ENCODE measurements at regions not wholly inside any gene's neighbourhood (a gene's known extent, or its start where the extent isn't known, plus 50 kb on each side); places are given as distances from the start of the nearest gene placed in this dataset.

GRCh38 chr12:58602736-58603135 is 317.6 kb downstream of the LRIG3 start:
- no peak overlapping the region for H3K4me3 ChIP-seq (ENCODE audit: low read depth, low read length)
- H3K36me3 Mint-ChIP-seq (ENCODE audit: insufficient read depth, unreplicated experiment) = no peaks in the 10 kb centered on the region
- H3K4me3 Mint-ChIP-seq (ENCODE audit: unreplicated experiment) = no peak overlapping the region
- H3K9me3 ChIP-seq = no peaks in the 10 kb centered on the region
- H3K4me1 Mint-ChIP-seq (ENCODE audit: low read depth, unreplicated experiment) = no peaks in the 10 kb centered on the region
- ChIA-PET POLR2A (no interaction called here), CTCF (no interaction called here)
- no peaks in the 10 kb centered on the region for H3K27me3 Mint-ChIP-seq (ENCODE audit: insufficient read depth, unreplicated experiment)
- no peaks in the 10 kb centered on the region for H3K27me3 ChIP-seq (replicated peaks; ENCODE audit: control insufficient read depth, insufficient read depth, low read length)
- H3K36me3 ChIP-seq (ENCODE audit: control insufficient read depth, insufficient read depth, low read length) = no peaks in the 10 kb centered on the region
- TF ChIP-seq, protein P1, sequence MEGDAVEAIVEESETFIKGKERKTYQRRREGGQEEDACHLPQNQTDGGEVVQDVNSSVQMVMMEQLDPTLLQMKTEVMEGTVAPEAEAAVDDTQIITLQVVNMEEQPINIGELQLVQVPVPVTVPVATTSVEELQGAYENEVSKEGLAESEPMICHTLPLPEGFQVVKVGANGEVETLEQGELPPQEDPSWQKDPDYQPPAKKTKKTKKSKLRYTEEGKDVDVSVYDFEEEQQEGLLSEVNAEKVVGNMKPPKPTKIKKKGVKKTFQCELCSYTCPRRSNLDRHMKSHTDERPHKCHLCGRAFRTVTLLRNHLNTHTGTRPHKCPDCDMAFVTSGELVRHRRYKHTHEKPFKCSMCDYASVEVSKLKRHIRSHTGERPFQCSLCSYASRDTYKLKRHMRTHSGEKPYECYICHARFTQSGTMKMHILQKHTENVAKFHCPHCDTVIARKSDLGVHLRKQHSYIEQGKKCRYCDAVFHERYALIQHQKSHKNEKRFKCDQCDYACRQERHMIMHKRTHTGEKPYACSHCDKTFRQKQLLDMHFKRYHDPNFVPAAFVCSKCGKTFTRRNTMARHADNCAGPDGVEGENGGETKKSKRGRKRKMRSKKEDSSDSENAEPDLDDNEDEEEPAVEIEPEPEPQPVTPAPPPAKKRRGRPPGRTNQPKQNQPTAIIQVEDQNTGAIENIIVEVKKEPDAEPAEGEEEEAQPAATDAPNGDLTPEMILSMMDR (IDR thresholded peaks at IDR 0.05; ENCODE audit: insufficient read depth in 1 of 2, low read depth in 1 of 2, low read length in 1 of 2, severe bottlenecking in 1 of 2, unreplicated experiment in 1 of 2) = no peak
- no peaks in the 10 kb centered on the region for H3K4me1 ChIP-seq
- intact Hi-C loops (cut with micrococcal nuclease; ENCODE audit: unreplicated experiment) = no loop called here
- H3K9me3 Mint-ChIP-seq (ENCODE audit: unreplicated experiment) = no peaks in the 10 kb centered on the region
- H3K27ac Mint-ChIP-seq (ENCODE audit: unreplicated experiment) = no peak overlapping the region
- DNase-seq = no peak
- BruUV-seq (replicated peaks) = no TSS peak

DNA sequence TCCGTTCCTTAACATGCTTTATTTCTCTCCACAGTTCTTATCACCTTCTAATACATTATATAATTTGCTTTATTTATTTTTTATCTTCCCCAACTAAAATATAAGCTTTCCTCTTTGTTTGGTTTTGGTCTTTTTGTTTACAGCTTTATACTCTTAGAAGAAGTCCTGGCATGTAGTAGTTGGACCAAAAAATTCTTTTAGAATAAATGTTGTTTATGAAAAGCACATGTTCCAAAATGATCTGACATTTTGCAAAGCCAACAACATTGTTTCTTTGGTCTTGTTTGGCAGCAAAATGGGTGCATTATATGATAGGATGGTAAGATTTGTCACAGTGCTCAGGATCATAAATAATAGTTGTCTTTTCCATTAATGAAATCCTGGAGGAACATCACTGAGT is 312.5 kb downstream of the LRIG3 start:
- no peaks in the 10 kb centered on the region for H3K27me3 ChIP-seq (replicated peaks; ENCODE audit: control insufficient read depth, insufficient read depth, low read length)
- no peaks in the 10 kb centered on the region for H3K4me1 Mint-ChIP-seq (ENCODE audit: low read depth, unreplicated experiment)
- intact Hi-C loops (cut with micrococcal nuclease; ENCODE audit: unreplicated experiment) = no loop called here
- ChIA-PET CTCF (no interaction called here), POLR2A (no interaction called here)
- no peak overlapping the region for H3K27ac Mint-ChIP-seq (ENCODE audit: unreplicated experiment)
- no peaks in the 10 kb centered on the region for H3K9me3 ChIP-seq
- H3K36me3 ChIP-seq (ENCODE audit: control insufficient read depth, insufficient read depth, low read length) = no peaks in the 10 kb centered on the region
- no TSS peak for BruUV-seq (replicated peaks)
- DNase-seq = no peak
- no peaks in the 10 kb centered on the region for H3K9me3 Mint-ChIP-seq (ENCODE audit: unreplicated experiment)
- H3K4me3 ChIP-seq (ENCODE audit: low read depth, low read length) = no peak overlapping the region
- H3K4me3 Mint-ChIP-seq (ENCODE audit: unreplicated experiment) = no peak overlapping the region
- no peaks in the 10 kb centered on the region for H3K36me3 Mint-ChIP-seq (ENCODE audit: insufficient read depth, unreplicated experiment)
- TF ChIP-seq, protein P1 (IDR thresholded peaks at IDR 0.05; ENCODE audit: insufficient read depth in 1 of 2, low read depth in 1 of 2, low read length in 1 of 2, severe bottlenecking in 1 of 2, unreplicated experiment in 1 of 2) = no peak
- no peaks in the 10 kb centered on the region for H3K27me3 Mint-ChIP-seq (ENCODE audit: insufficient read depth, unreplicated experiment)
- H3K4me1 ChIP-seq = peaks cover 3% of the 10 kb centered on the region; the same call in 1 of the 2 replicates

GRCh38 chr12:58608711-58609110 is 311.6 kb downstream of the LRIG3 start:
- intact Hi-C loops (cut with micrococcal nuclease; ENCODE audit: unreplicated experiment) = no loop called here
- H3K9me3 Mint-ChIP-seq (ENCODE audit: unreplicated experiment) = no peaks in the 10 kb centered on the region
- H3K27me3 Mint-ChIP-seq (ENCODE audit: insufficient read depth, unreplicated experiment) = no peaks in the 10 kb centered on the region
- TF ChIP-seq, protein P1 (IDR thresholded peaks at IDR 0.05; ENCODE audit: insufficient read depth in 1 of 2, low read depth in 1 of 2, low read length in 1 of 2, severe bottlenecking in 1 of 2, unreplicated experiment in 1 of 2) = no peak
- H3K4me1 ChIP-seq = peaks cover 3% of the 10 kb centered on the region; the same call in 1 of the 2 replicates
- no TSS peak for BruUV-seq (replicated peaks)
- H3K36me3 ChIP-seq (ENCODE audit: control insufficient read depth, insufficient read depth, low read length) = no peaks in the 10 kb centered on the region
- H3K36me3 Mint-ChIP-seq (ENCODE audit: insufficient read depth, unreplicated experiment) = no peaks in the 10 kb centered on the region
- H3K27me3 ChIP-seq (replicated peaks; ENCODE audit: control insufficient read depth, insufficient read depth, low read length) = no peaks in the 10 kb centered on the region
- H3K4me3 ChIP-seq (ENCODE audit: low read depth, low read length) = no peak overlapping the region
- no peaks in the 10 kb centered on the region for H3K9me3 ChIP-seq
- no peaks in the 10 kb centered on the region for H3K4me1 Mint-ChIP-seq (ENCODE audit: low read depth, unreplicated experiment)
- H3K4me3 Mint-ChIP-seq (ENCODE audit: unreplicated experiment) = no peak overlapping the region
- no peak overlapping the region for H3K27ac Mint-ChIP-seq (ENCODE audit: unreplicated experiment)
- no peak for DNase-seq
- ChIA-PET POLR2A (no interaction called here), CTCF (no interaction called here)
